Fibroblast of lung (primary cell): ENCODE measurements at regions not wholly inside any gene's neighbourhood (a gene's known extent, or its start where the extent isn't known, plus 50 kb on each side); places are given as distances from the start of the nearest gene placed in this dataset.

ENCODE experiments used
- DNase-seq, 2 donors: peaks; one replicate each; pipeline versions ENCODE4 v3.0.0 to v3.0.0-alpha.2; 2010; ENCODE audit warnings: low read depth in 2 of 2
- H2AFZ ChIP-seq: 2 replicates; pipeline ENCODE4 v1.5.1; 2012; ENCODE audit warnings: low read length, control low read depth, inconsistent platforms
- H3K27ac ChIP-seq: 2 replicates; pipeline ENCODE4 v1.5.1; 2011; ENCODE audit warnings: low read length, control low read depth; ENCODE audit not compliant: insufficient read depth
- H3K27me3 ChIP-seq: 2 replicates; pipeline ENCODE4 v1.5.1; 2011; ENCODE audit warnings: mild to moderate bottlenecking, low read length; ENCODE audit not compliant: control insufficient read depth, insufficient read depth
- H3K36me3 ChIP-seq: 2 replicates; pipeline ENCODE4 v1.5.1; 2011; ENCODE audit warnings: low read length; ENCODE audit not compliant: control insufficient read depth, insufficient read depth
- H3K4me1 ChIP-seq: 2 replicates; pipeline ENCODE4 v1.5.1; 2011; ENCODE audit warnings: low read length; ENCODE audit not compliant: control insufficient read depth, insufficient read depth; ENCODE audit errors: extremely low read depth
- H3K4me2 ChIP-seq: 2 replicates; pipeline ENCODE4 v1.5.1; 2011; ENCODE audit warnings: low read length, control low read depth; ENCODE audit not compliant: insufficient read depth; ENCODE audit errors: extremely low read depth
- H3K4me3 ChIP-seq, 4 experiments: fragments of 200-600 bp in 1 of 4; sonication (generic) in 1 of 4; replicated peaks in 1 of 4; 2 replicates each; pipeline ENCODE4 v1.5.1; 2011 to 2016; ENCODE audit warnings: low read length in 4 of 4, low read depth in 3 of 4, mild to moderate bottlenecking in 3 of 4, control low read depth in 2 of 4, inconsistent platforms in 1 of 4, mixed read lengths in 1 of 4; ENCODE audit not compliant: insufficient read depth in 1 of 4; ENCODE audit errors: control extremely low read depth in 1 of 4
- H3K79me2 ChIP-seq: 2 replicates; pipeline ENCODE4 v1.5.1; 2012; ENCODE audit warnings: mild to moderate bottlenecking, low read length, inconsistent platforms; ENCODE audit not compliant: control insufficient read depth, insufficient read depth
- H3K9ac ChIP-seq: 2 replicates; pipeline ENCODE4 v1.5.1; 2011; ENCODE audit warnings: mild to moderate bottlenecking, low read length, control low read depth; ENCODE audit not compliant: insufficient read depth
- H3K9me3 ChIP-seq: 2 replicates; pipeline ENCODE4 v1.5.1; 2012; ENCODE audit warnings: low read depth, low read length; ENCODE audit not compliant: control insufficient read depth, insufficient read depth
- H4K20me1 ChIP-seq: 2 replicates; pipeline ENCODE4 v1.5.1; 2011; ENCODE audit warnings: low read length; ENCODE audit not compliant: control insufficient read depth, insufficient read depth; ENCODE audit errors: extremely low read depth
- EZH2 ChIP-seq: IDR thresholded peaks from 2 replicates; pipeline ENCODE4 v1.5.1; 2012; ENCODE audit warnings: low read length, control low read depth, mild to moderate bottlenecking; ENCODE audit errors: missing control alignments
- TF ChIP-seq, protein P1 (sequence below), 2 donors: IDR thresholded peaks in 1 of 2; conservative IDR thresholded peaks in 1 of 2; 1 replicate in 1 of 2; 2 replicates in 1 of 2; pipeline ENCODE4 v1.5.1; 2011 to 2012; ENCODE audit warnings: low read length in 2 of 2, control low read depth in 1 of 2, inconsistent platforms in 1 of 2, low read depth in 1 of 2, mild to moderate bottlenecking in 1 of 2

DNA sequence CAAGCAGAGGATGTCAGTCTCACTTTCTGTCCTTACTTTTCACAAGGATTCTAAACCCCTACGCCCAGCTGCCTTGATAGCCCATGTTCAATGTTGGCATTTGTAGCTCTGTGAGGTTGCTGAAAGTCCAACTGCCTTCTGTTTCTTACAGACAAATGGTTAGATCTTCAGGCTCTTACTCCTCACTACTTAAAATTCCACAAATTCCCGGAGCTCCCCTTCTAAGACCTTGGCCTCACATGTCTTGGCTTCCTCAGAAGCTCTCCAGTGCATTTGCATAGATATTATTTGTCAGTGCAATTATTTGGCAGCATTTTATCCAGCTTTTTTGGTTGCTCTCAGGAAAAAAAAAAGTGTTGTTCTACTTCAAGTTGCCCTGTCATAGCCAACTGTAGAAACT lies 453.7 kb upstream of the CELF4 start:
- TF ChIP-seq EZH2, result no peak
- TF ChIP-seq, protein P1, sequence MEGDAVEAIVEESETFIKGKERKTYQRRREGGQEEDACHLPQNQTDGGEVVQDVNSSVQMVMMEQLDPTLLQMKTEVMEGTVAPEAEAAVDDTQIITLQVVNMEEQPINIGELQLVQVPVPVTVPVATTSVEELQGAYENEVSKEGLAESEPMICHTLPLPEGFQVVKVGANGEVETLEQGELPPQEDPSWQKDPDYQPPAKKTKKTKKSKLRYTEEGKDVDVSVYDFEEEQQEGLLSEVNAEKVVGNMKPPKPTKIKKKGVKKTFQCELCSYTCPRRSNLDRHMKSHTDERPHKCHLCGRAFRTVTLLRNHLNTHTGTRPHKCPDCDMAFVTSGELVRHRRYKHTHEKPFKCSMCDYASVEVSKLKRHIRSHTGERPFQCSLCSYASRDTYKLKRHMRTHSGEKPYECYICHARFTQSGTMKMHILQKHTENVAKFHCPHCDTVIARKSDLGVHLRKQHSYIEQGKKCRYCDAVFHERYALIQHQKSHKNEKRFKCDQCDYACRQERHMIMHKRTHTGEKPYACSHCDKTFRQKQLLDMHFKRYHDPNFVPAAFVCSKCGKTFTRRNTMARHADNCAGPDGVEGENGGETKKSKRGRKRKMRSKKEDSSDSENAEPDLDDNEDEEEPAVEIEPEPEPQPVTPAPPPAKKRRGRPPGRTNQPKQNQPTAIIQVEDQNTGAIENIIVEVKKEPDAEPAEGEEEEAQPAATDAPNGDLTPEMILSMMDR (conservative IDR thresholded peaks at IDR 0.05 in 1 of 2, IDR thresholded peaks at IDR 0.05 in 1 of 2; ENCODE audit: low read depth in 1 of 2, low read length in 2 of 2), result no peak
- no peak overlapping the region for H3K4me3 ChIP-seq

DNA sequence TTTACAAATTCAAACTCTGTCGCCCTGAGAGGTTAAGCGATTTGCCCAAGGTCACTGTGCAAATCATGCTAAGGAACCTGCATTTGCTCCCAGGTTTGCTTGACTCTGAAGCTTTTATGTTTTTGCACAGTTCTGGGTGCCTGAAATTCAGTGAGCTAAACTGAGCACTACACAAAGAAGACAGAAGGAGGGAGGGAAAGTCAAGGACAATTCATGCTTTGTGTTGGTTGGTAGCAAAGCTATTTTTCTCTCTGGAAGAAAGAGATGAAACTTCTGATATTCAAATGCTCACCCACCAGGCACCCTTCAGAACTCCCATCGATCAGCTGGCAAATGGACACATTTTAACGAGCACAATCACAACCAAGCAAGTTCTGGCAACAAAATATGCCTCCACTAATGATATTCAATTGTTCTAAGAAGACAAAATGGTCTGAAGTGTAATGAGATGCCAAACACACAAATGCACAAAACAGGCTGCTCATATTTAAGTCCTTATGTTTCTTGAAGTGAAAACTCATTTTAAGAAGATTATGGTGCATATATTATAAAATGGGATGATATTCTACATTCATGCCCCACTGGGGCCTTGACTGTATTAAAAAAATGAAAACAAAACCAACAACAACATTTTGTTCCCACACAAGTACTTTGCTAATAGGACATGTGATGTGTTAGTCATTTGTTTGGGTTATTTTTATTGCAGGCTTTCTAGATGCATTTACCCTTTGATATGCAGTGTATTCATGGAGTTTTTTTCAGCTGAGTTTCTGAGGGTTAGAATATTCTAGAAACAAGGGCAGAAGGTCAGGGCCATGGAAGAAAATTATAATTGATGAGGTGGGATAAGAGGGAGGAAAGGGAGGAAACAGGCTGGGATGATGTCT lies 445.6 kb upstream of the CELF4 start:
- peak in 1 of 2 donors; percentile 21 for DNase-seq
- Histone ChIP-seq H3K27ac (no peak overlapping the region), H3K4me2 (no peak overlapping the region), H3K27me3 (no peaks in the 10 kb centered on the region), H3K9me3 (no peaks in the 10 kb centered on the region), H3K4me1 (no peaks in the 10 kb centered on the region), H3K79me2 (no peaks in the 10 kb centered on the region), H3K4me3 (no peak overlapping the region), H3K9ac (no peak overlapping the region), H3K36me3 (no peaks in the 10 kb centered on the region), H2AFZ (no peak overlapping the region), H4K20me1 (no peaks in the 10 kb centered on the region)
- TF ChIP-seq EZH2, result no peak
- TF ChIP-seq, protein P1 (conservative IDR thresholded peaks at IDR 0.05 in 1 of 2, IDR thresholded peaks at IDR 0.05 in 1 of 2; ENCODE audit: low read depth in 1 of 2, low read length in 2 of 2), result no peak

More for the DNA sequence above, 453.7 kb upstream of the CELF4 start:
- Histone ChIP-seq H3K27ac (no peak overlapping the region), H3K4me2 (no peak overlapping the region), H3K36me3 (no peaks in the 10 kb centered on the region), H3K27me3 (no peaks in the 10 kb centered on the region), H3K79me2 (no peaks in the 10 kb centered on the region), H3K4me1 (no peaks in the 10 kb centered on the region), H4K20me1 (no peaks in the 10 kb centered on the region), H2AFZ (no peak overlapping the region), H3K9me3 (no peaks in the 10 kb centered on the region), H3K9ac (no peak overlapping the region)
- DNase-seq, result no peak

DNA sequence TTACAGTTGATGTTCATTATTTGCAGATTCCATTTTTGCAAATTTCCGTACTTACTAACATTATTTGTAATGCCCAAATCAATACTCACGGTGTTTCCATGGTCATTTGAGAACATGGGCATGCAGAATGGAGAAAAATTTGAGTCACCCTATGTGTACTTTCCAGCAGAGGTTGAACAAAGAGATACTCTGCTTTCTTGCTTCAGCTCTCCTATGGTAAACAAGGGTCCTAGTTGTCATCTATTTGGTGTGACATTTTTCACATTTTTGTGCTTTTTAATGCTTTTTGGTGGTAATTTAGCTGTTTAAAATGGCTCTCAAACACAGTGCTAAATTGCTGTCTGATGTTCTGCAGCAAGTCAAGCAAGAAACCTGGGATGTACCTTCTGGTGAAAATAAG lies 444.4 kb upstream of the CELF4 start:
- no peaks in the 10 kb centered on the region for H3K36me3 ChIP-seq
- no peak overlapping the region for H3K4me3 ChIP-seq
- TF ChIP-seq EZH2, result no peak
- TF ChIP-seq, protein P1 (conservative IDR thresholded peaks at IDR 0.05 in 1 of 2, IDR thresholded peaks at IDR 0.05 in 1 of 2; ENCODE audit: low read depth in 1 of 2, low read length in 2 of 2), result no peak
- DNase-seq, result no peak
- no peaks in the 10 kb centered on the region for H3K4me1 ChIP-seq
- H3K9me3 ChIP-seq, result no peaks in the 10 kb centered on the region
- no peak overlapping the region for H2AFZ ChIP-seq
- H3K27ac ChIP-seq, result no peak overlapping the region
- no peaks in the 10 kb centered on the region for H3K27me3 ChIP-seq
- no peaks in the 10 kb centered on the region for H3K79me2 ChIP-seq
- no peak overlapping the region for H3K4me2 ChIP-seq
- H4K20me1 ChIP-seq, result no peaks in the 10 kb centered on the region
- no peak overlapping the region for H3K9ac ChIP-seq
